GM18868 (cell line): ENCODE measurements at regions not wholly inside any gene's neighbourhood (a gene's known extent, or its start where the extent isn't known, plus 50 kb on each side); places are given as distances from the start of the nearest gene placed in this dataset.
A peak's percentile ranks its signal among the peaks of the same experiment; 100 is the strongest.
"Not testable (repeated sequence)": the region's sequence is repeated elsewhere in the genome, so short reads cannot be mapped to it uniquely, and the experiment has no call there.

Experiments
- ATAC-seq: cut with Tn5 transposase; IDR thresholded peaks from one replicate; pipeline ENCODE4 v1.9.1; 2021; ENCODE audit warnings: mild to moderate bottlenecking, moderate library complexity; ENCODE audit not compliant: unreplicated experiment

- no peak for ATAC-seq
These were observed 522.9 kb upstream of the ARID1B start for GRCh38 chr6:156254240-156254639.

DNA sequence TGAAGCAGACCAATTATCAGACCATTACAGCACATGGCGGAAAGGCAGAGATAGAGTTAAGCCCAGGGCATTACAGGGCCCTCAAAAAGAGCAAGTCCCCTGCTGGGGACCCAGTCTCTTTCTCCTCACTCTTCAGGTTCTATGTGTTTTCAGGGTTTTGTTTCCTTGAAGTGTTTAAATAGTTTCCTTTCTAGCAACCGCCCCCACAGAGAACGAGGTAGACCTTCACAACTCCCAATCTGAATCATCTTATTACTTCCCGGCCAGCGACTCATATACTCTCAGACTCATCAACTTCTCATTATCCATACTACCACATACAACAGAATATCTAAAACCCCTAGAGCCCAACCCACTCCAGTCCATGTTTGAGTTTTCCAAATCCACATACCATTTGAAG, 526.6 kb upstream of the ARID1B start:
- no peak for ATAC-seq

- no peak for ATAC-seq
These were observed 535.0 kb upstream of the ARID1B start for GRCh38 chr6:156242206-156242605.

DNA sequence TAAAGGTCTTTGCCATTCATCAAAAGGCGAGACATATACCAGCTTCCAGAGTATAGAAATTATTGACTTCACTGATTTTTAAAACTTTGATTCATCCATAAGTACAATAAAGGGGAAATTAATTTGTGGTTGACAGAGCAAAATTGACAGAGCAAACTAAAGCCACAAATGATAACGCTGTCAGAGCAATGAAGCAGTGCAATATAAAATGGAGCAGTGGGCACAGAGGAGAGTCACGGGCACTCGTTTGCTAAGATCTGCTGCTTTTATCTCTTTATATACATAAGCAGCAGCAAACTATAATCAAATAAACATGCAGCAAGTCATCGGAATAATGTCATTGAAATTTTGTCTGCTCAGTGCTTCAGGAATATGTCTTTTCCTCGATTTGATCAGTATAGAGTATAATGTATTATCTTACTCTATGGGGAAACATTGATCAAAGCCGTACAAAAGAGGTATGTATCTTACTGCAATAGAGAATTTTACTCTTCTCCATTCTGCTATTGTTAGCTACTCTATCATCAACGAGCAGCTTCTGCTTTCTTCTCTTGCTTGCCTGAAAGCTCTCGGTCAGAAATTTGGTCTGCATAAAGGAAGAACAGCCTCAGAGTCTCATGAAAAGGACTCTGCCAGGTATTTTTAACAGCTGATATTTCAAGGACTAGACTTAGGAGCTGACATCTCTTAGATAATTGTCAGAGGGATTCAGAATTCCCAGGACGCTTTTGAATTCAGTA, 546.0 kb upstream of the ARID1B start:
- ATAC-seq, result no peak

- no peak for ATAC-seq
These were observed 557.2 kb upstream of the ARID1B start for GRCh38 chr6:156219973-156220372.

GRCh38 chr6:156205678-156206077, 571.5 kb upstream of the ARID1B start:
- no peak for ATAC-seq

DNA sequence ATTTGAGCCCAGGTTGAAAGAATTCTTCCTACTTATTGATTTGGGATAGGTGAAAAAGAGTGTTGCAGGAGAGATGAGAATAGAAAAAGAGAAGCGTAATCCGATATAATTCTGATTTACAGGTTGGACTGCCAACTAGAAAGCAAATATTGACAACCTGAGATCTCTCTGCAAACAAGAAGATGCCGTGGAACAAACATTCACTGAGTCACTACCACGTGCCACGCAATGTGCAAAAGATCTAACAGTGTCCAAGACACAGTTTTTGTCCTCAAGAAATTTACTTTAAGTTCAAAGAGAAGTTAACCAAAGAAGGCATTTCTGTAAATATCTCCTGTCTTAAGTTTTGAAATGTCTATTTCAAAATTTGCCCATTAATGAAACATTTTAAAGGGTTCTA, 578.0 kb upstream of the ARID1B start:
- no peak for ATAC-seq

GRCh38 chr6:156197513-156197912, 579.7 kb upstream of the ARID1B start:
- no peak for ATAC-seq

- no peak for ATAC-seq
These were observed 582.2 kb upstream of the ARID1B start for GRCh38 chr6:156194981-156195380.

DNA sequence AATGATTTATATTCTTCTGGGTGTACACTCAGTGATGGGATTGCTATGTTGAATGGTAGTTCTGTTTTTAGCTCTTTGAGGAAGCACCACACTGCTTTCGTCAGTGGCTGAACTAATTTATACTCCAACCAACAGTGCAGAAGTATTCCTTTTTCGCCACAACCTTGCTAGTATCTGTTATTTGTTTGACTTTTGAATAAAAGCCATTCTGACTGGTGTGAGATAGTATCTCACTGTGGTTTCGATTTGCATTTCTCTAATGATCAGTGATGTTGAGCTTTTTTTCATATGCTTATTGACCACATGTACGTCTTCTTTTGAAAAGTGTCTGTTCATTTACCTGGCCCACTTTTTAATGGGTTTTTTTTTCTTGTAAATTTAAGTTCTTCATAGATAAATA, 583.8 kb upstream of the ARID1B start:
- no peak for ATAC-seq

DNA sequence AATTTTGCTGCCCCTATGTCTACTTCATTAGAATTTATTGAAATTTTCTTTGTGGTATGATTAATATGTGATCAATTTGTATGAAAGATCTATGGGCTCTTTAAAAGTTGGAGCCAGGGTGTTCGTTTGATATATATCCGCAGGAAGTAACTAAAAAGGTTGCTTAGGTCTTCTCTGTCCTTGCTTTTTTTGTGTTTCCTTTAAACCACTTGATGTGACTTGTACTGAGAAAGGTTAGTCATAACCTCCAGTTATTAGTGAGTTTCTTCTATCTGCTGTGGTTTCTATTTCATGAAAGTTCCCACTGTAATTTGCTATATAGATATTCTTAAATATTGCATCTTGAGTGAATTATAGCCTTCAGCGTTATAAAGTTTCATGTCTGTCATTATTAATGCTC, 585.3 kb upstream of the ARID1B start:
- ATAC-seq, result peak; percentile 78

DNA sequence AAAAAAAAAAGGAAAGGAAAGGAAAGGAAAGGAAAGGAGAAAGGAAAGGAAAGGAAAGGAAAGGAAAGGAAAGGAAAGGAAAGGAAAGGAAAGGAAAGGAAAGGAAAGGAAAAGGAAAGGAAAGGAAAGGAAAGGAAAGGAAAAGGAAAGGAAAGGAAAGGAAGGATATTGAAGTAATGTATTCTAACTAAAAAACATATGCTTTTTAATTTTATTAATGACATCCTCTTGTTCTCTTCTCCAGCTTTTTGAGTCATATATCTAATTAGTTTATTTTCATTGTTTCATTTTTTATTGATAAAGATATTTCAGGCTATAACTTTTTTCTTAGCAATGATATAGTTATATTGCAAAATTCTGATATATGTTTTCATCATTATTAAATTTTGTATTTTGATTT, 585.8 kb upstream of the ARID1B start:
- not testable (repeated sequence) for ATAC-seq

DNA sequence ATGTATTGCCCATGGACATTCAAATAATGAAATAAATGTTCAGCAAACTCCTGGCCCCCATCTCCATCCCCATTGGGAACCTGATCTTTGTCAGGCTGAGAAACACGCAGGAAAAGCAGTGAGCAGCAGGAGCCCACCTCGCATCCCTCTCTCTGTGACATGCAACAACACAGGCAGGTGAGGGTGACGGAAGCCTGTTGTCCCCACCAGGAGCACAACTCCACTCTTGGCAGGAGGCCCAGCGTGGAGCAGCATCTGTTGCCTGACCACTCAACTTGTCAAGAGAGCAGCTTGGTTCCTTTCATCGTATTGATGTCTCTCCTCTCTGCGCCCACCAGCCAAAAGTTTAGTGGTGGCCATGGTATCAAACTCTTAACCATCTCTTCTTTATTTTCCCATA, 586.9 kb upstream of the ARID1B start:
- ATAC-seq, result no peak

- no peak for ATAC-seq
These were observed 587.5 kb upstream of the ARID1B start for GRCh38 chr6:156189714-156190113.

GRCh38 chr6:156189195-156189594, 588.0 kb upstream of the ARID1B start:
- ATAC-seq, result no peak

GRCh38 chr6:156185113-156185512, 592.1 kb upstream of the ARID1B start:
- ATAC-seq, result no peak

- no peak for ATAC-seq
These were observed 593.5 kb upstream of the ARID1B start for GRCh38 chr6:156183678-156184077.

DNA sequence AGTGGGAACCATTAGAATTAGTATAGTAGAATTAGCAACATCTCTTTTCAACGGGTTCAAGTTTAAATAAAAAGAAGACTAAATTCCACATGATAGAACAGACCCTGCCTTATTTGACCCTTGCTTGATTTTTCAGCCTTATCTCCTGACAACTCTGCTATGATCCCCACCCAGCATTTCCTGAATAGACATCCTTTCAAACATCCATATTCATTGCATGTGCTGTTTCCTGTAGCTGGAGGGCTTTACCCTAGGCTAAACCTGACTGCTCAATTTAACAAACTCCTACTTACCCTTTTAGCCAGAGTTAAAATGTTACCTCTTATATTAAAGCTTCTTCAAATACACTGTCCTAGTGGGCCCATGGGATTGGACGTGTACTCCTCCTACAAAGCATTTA, 594.8 kb upstream of the ARID1B start:
- no peak for ATAC-seq

- no peak for ATAC-seq
These were observed 595.7 kb upstream of the ARID1B start for GRCh38 chr6:156181506-156181905.

DNA sequence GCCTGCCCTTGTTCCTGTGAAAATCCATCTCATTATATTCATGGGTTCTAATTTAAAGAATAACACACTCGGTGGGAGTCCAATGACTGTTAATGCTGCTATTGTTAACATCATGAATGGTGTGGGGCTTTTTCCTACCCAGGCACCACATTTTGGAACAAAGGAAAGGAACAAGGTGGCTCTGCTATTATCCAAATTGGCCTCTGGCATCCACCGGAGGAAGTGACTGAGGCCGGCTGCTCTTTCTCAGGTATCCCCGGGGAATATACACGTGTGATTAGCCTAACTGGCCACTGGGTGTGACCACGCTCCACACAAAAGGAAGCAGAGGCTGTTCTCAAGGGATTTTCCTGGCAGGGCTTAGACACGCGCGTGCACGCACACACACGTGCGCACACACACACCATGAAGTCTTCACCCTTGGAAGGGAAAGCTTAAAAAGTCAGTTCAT, 601.2 kb upstream of the ARID1B start:
- ATAC-seq, result no peak

DNA sequence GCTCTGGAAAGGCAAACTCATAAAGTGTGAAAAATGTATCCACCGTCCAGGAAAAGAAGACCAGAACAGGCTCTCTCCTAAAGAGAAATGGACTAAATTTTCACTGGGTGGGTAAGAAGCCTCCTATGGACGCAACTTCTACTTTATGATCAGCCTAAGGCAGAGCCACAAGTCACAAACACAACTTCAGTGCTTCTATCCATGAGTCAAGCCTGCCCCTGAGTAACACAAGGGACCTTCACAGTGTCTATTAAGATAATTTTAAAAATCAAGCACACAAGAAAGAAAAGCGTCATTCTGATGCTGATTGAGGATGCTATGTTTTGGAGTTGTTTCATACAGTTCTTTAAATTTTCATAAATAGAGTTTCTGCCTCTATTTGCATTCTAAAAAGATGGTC, 601.7 kb upstream of the ARID1B start:
- no peak for ATAC-seq

- ATAC-seq, result peak; percentile 43
These were observed 602.9 kb upstream of the ARID1B start for GRCh38 chr6:156174031-156174890.
